Fibroblast of skin of right biceps (primary cell): ENCODE measurements at regions not wholly inside any gene's neighbourhood (a gene's known extent, or its start where the extent isn't known, plus 50 kb on each side); places are given as distances from the start of the nearest gene placed in this dataset.

Experiments
- DNase-seq: peaks from one replicate; pipeline ENCODE4 v3.0.0-alpha.2; 2013

DNA sequence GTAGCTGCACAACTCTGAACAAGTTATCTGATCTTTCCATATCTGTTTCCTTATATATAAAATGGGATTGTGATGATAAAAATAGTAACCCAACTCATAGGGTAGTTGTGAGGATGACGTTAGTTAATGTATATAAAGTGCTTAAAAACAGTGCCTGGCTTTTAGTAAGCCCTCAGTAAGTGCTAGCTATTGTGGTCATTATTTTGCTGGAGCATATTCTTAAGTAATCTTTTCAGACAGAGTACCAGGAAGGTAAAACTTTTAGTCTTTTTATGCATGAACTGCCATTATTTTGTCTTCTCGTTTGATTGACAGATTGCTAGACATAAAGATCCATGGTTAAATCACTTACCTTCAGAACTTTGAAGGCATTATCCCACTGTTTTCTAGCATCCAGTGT is 62.5 kb upstream of the SIM2 start:
- DNase-seq, result no peak

DNA sequence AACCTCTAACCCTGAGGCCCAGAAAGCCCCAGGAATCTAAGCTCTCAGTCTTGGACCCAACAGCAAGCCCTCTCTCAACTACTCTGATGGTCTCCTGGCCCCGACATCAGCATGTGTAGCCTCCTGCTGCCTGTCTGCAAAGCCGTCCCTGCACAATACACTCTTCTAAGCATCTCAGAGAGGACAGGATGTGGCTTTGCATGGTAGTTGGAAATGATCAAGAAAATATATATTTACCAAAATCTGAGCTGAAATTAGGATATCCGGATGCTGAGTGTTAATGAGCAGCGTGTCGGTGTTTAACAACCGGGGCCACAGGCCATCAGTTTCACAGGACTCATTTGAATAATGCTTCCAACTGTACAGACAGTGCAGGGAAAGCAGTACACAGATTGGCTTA is 59.1 kb upstream of the SIM2 start:
- no peak for DNase-seq

DNA sequence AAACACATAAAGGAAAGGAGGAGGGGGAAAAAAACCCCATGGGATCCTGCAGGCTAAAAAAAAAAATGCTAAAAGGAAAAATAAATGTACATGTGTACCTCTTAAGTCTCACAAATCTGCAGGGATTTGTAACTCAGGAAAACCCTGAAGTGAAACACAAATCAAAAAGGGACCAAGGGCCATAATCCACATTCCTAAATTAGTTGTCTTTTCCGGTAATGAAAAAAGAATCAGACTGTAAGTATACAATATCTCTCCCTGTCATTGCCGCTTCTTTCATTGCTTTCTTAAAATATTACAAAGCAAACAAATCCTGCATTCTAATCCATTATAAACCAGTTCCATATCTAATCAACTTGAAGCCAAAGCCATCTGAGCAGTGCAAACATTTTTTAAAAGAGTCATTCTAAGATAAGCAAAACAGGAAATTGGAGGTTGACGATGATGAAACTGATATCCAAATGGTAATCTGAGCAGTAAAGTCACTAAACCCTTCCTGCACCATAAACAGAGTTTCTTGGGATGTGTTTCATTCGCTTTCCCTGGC is 58.7 kb upstream of the SIM2 start:
- no peak for DNase-seq

DNA sequence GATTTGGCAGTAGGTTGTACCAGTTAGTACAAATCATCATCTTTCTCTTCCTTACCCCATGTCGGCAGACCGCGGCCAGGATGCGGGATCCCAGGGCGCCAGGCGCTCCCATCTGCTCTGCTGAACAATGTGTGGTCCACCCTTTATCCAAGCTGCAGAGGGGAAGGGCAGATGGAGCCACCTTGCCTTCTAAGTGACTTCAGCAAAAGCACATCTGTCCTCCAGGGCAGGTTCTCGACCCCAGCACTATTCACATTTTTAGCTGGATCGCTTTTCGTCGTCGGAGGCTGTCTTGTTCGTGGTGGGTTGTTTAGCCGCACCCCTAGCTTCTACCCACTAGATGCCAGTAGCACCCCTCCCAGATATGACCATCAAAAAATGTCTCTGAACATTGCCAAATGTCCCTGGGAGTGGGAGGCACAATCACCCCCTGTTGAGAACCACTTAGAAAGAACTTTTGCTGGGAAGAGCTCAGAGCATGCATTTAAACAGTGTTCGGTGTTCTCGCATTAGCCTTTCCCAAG is 58.1 kb upstream of the SIM2 start:
- no peak for DNase-seq

DNA sequence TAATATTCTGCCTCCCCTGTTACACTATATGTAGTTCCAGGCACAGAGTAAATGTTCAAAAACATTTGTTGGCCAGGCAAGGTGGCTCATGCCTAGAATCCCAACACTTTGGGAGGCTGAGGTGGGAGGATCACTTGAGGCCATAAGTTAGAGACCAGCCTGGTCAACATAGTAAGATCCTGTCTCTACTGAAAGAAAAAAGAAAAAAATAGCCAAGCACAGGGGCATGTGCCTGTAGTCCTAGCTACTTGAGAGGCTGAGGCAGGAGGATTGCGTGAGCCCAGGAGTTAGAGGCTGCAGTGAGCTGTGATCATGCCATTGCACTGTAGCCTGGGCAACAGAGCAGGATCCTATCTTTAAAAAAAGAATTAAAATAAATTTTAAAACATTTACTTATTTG is 57.6 kb upstream of the SIM2 start:
- no peak for DNase-seq

DNA sequence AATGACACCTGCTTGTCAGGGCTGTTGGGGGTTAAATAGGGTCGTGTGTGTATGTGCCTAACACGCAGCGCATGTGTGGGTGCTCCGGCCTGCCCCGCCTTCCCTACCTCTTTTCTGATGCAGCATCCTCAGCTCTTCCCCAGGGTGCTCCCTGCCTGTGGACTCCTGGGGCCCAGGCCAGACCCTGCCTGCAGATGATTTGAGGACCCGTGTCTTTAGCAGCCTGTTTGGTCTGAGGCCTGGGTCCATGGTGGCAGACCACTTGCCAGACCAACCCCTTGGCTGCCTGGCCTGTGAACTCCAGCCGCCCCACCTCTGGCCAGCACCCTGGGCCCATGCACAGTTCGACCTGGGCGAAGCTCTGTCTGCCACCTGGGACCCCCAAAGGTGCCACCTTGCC is 57.0 kb upstream of the SIM2 start:
- no peak for DNase-seq

DNA sequence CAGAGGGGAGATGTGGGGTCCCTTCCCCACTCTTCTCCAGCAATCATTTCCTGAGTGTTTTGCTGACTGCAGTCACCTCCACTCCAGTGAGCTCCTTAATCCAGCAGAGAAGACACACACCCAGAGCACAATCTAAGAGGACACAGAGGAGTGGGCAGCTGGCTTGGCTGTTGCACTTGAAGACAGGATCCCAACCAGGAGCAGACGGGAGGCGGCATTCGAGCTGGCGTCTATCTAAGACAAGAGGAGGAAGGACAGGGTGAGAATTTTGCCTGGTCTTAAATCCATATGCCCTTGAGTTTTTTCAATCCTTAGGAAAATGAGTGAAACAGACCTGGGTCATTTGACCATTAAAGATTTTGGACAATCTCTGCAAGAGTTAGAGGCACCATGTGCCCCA is 56.1 kb upstream of the SIM2 start:
- no peak for DNase-seq

DNA sequence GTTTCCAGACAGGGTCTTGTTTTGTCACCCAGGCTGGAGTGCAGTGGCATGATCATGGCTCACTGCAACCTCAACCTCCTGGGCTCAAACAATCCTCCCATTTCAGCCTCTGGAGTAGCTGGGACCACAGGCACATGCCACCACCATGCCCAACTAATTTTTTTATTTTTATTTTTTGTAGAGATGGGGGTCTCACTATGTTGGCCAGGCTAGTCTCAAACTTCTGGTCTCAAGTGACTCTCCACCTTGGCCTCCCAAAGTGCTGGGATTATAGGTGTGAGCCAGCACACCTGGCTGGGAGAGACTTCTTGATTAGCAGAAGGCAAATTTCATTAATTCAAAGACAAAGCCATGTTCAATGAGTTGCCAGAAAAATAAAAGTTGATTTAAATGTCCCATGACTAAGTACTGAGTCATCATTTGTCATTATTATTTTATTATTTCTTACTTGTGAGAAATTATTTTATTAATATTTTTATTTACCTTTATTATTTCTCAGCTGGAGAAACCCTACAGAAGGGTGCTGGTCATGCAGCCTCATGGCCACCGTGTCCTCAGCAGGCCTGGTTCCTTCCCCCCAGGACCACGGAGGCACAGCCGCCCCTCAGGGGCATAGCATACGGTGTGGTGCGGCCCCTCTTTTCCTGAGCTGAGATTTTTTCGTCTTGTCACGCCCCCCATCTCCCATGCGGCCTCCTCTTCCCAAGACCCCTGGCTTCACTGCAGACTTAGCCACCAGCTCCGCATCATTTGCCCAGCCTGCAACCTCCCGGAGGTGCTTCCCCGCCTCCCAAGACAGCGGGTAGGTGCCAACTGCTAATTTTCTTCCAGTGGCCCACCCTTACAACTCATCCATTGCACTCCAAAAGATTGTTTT is 55.3 kb upstream of the SIM2 start:
- no peak for DNase-seq

DNA sequence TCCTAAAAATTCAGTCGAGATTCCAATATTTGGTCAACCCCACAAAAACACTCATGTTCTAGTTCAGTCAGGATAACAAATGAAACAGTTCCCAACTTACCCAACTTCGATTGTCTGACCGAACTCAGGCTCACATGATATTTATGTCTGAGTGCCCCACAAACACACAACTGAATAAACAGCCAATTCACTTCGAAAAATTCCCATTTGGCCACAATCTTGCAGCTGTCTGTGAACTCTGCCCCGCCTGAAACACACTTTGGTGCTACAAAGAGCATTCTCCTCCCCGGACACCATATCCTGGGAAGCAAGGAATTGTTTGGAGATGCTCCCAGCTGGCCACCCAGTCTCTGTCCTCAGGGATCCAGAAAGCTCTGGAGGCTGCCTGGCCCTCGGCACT is 52.9 kb upstream of the SIM2 start:
- DNase-seq, result no peak

DNA sequence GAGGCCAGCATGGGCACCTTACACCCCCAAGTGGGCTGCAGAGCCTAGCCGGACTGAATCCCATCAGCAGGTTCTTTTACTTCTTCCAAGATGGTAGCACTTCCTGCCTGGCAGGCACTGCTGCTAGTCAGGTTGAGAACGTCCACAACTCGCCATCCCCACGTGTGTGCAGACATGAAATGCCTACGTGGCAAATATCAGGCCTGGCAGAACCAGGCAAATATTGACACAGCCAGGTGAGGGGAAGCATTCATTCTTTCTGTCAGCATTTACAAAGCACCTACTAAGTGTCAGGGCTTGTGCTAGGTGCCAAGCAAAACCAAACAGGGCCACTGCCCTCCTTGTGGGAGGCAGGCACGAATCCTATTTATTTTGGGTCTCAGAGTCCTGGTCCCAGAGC is 52.3 kb upstream of the SIM2 start:
- DNase-seq, result no peak

DNA sequence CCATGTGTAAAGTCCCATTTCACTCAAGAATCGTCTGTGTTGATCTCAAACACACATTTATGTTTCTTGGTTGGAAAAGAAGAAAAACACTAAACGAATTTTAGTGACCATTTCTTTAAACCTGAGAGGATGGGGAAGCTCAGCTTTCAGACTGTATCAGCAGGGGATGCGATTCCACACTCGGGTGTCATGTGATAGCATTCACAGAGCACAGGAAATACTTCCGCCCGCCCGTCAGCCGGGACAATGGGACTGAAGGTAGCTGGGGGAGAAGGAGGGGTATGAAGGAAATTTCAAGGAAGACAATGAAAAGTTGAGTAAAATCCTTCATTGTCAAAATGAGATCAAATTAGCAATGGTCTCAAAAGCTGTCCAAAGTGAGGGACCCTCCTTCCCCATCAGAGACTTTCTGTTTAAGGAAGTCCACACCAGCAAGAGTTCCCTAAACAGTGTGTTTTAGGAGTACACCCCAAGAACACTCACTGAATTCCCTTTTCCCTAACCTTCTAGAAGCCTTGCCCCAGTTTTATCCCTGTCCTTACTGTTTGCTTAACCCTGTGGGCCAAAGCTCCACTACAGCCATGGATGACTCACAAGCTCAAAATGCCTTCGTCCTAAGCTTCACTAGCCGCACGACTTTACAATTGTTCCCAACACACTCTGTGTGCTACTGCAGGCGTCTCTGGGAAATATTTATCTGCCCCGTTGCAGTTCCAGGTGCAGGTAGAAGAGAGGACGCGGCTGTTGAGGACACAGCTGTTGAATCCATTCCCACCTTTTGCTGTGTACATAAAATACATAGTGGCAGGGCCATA is 51.4 kb upstream of the SIM2 start:
- DNase-seq, result peak; percentile 30
